NCI-H82 treated with DMSO at 0.1 percent for 48 hours (cell line): ENCODE measurements at regions not wholly inside any gene's neighbourhood (a gene's known extent, or its start where the extent isn't known, plus 50 kb on each side); places are given as distances from the start of the nearest gene placed in this dataset.

Experiments
- DNase-seq: peaks from one replicate; lab custom pipeline; 2025; ENCODE audit not compliant: unreplicated experiment; lab: John Stamatoyannopoulos, UW

GRCh38 chr13:39232401-39232980 is 194.2 kb downstream of the NHLRC3 start:
- peak; percentile 78 for DNase-seq

GRCh38 chr13:39232999-39233398 is 194.7 kb downstream of the NHLRC3 start:
- no peak for DNase-seq

- no peak for DNase-seq
Observed at GRCh38 chr13:39233519-39233918, 195.3 kb downstream of the NHLRC3 start.

- DNase-seq, result no peak
Observed at GRCh38 chr13:39244561-39245230, 206.4 kb downstream of the NHLRC3 start.

- DNase-seq, result no peak
Observed at GRCh38 chr13:39245688-39246087, 207.4 kb downstream of the NHLRC3 start.

- DNase-seq, result no peak
Observed at GRCh38 chr13:39249982-39250381, 211.7 kb downstream of the NHLRC3 start.

- DNase-seq, result no peak
Observed at GRCh38 chr13:39250440-39250839, 212.2 kb downstream of the NHLRC3 start.

- no peak for DNase-seq
Observed at GRCh38 chr13:39251340-39251739, 213.1 kb downstream of the NHLRC3 start.

- DNase-seq, result no peak
Observed at GRCh38 chr13:39253774-39254173, 215.5 kb downstream of the NHLRC3 start.

- no peak for DNase-seq
Observed at GRCh38 chr13:39254601-39255000, 216.3 kb downstream of the NHLRC3 start.

GRCh38 chr13:39257642-39258041 is 219.4 kb downstream of the NHLRC3 start:
- DNase-seq, result no peak

GRCh38 chr13:39259371-39260140 is 221.3 kb downstream of the NHLRC3 start:
- no peak for DNase-seq

- peak; percentile 80 for DNase-seq
Observed at GRCh38 chr13:39263033-39263432, 224.8 kb downstream of the NHLRC3 start.

GRCh38 chr13:39263531-39263930 is 225.3 kb downstream of the NHLRC3 start:
- DNase-seq, result no peak

GRCh38 chr13:39266426-39266825 is 228.2 kb downstream of the NHLRC3 start:
- no peak for DNase-seq

GRCh38 chr13:39268398-39268797 is 230.1 kb downstream of the NHLRC3 start:
- no peak for DNase-seq

- DNase-seq, result no peak
Observed at GRCh38 chr13:39269004-39269403, 230.7 kb downstream of the NHLRC3 start.

- DNase-seq, result no peak
Observed at GRCh38 chr13:39269411-39269810, 231.2 kb downstream of the NHLRC3 start.

- DNase-seq, result no peak
Observed at GRCh38 chr13:39272994-39273393, 234.7 kb downstream of the NHLRC3 start.

- no peak for DNase-seq
Observed at GRCh38 chr13:39273953-39274738, 235.9 kb downstream of the NHLRC3 start.

- DNase-seq, result no peak
Observed at GRCh38 chr13:39274739-39275325, 236.6 kb downstream of the NHLRC3 start.
